ENCODE measurements at regions not wholly inside any gene's neighbourhood (a gene's known extent, or its start where the extent isn't known, plus 50 kb on each side); places are given as distances from the start of the nearest gene placed in this dataset.

GRCh38 chr2:58974881-58975280 is 733.8 kb upstream of the FANCL start:
- TF ChIP-seq CTCF (IDR thresholded peaks at IDR 0.05; ENCODE audit: insufficient read depth, low read length): no peak
- TF ChIP-seq, protein P1, sequence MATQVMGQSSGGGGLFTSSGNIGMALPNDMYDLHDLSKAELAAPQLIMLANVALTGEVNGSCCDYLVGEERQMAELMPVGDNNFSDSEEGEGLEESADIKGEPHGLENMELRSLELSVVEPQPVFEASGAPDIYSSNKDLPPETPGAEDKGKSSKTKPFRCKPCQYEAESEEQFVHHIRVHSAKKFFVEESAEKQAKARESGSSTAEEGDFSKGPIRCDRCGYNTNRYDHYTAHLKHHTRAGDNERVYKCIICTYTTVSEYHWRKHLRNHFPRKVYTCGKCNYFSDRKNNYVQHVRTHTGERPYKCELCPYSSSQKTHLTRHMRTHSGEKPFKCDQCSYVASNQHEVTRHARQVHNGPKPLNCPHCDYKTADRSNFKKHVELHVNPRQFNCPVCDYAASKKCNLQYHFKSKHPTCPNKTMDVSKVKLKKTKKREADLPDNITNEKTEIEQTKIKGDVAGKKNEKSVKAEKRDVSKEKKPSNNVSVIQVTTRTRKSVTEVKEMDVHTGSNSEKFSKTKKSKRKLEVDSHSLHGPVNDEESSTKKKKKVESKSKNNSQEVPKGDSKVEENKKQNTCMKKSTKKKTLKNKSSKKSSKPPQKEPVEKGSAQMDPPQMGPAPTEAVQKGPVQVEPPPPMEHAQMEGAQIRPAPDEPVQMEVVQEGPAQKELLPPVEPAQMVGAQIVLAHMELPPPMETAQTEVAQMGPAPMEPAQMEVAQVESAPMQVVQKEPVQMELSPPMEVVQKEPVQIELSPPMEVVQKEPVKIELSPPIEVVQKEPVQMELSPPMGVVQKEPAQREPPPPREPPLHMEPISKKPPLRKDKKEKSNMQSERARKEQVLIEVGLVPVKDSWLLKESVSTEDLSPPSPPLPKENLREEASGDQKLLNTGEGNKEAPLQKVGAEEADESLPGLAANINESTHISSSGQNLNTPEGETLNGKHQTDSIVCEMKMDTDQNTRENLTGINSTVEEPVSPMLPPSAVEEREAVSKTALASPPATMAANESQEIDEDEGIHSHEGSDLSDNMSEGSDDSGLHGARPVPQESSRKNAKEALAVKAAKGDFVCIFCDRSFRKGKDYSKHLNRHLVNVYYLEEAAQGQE (IDR thresholded peaks at IDR 0.05; ENCODE audit: insufficient replicate concordance, low read depth): no peak
- TF ChIP-seq POLR2AphosphoS5 (IDR thresholded peaks at IDR 0.05; ENCODE audit: low read depth): no peak
- no peak for TF ChIP-seq SPI1 (IDR thresholded peaks at IDR 0.05; ENCODE audit: borderline replicate concordance, low read depth)
- no peak for TF ChIP-seq GABPA (IDR thresholded peaks at IDR 0.05; ENCODE audit: low read depth)

Data from HL-60 (cell line).